Endothelial cell of umbilical vein (primary cell): ENCODE measurements at regions not wholly inside any gene's neighbourhood (a gene's known extent, or its start where the extent isn't known, plus 50 kb on each side); places are given as distances from the start of the nearest gene placed in this dataset.

ENCODE experiments used
- CTCF ChIP-seq, 2 donors: IDR thresholded peaks; 1 replicate in 1 of 2; 2 replicates in 1 of 2; pipeline ENCODE4 v1.5.1; 2011; ENCODE audit warnings: low read length in 2 of 2, mild to moderate bottlenecking in 2 of 2, moderate library complexity in 2 of 2, control low read depth in 1 of 2, inconsistent platforms in 1 of 2, low read depth in 1 of 2; ENCODE audit not compliant: insufficient read depth in 1 of 2; ENCODE audit errors: extremely low read depth in 1 of 2
- EZH2 ChIP-seq: IDR thresholded peaks from 2 replicates; pipeline ENCODE4 v1.6.1; 2012; ENCODE audit warnings: borderline replicate concordance, low read depth, mild to moderate bottlenecking, moderate library complexity, low read length, inconsistent platforms; ENCODE audit not compliant: severe bottlenecking
- JUN ChIP-seq: IDR thresholded peaks from 2 replicates; pipeline ENCODE4 v1.6.1; 2011; ENCODE audit warnings: borderline replicate concordance, low read depth; ENCODE audit not compliant: insufficient read length, insufficient read depth
- MAX ChIP-seq: IDR thresholded peaks from 2 replicates; pipeline ENCODE4 v1.6.1; 2011; ENCODE audit not compliant: insufficient read depth, insufficient read length
- MYC ChIP-seq: IDR thresholded peaks from one replicate; pipeline ENCODE4 v1.6.1; 2011; ENCODE audit warnings: mild to moderate bottlenecking, low read depth, low read length
- POLR2A ChIP-seq: IDR thresholded peaks from 2 replicates; pipeline ENCODE4 v1.6.1; 2012; ENCODE audit warnings: low read depth, mild to moderate bottlenecking, control low read depth, low read length
- POLR2AphosphoS5 ChIP-seq: IDR thresholded peaks from 2 replicates; pipeline ENCODE4 v1.6.1; 2012; ENCODE audit warnings: low read depth, mild to moderate bottlenecking, control low read depth, low read length, moderate library complexity; ENCODE audit not compliant: insufficient read depth

- TF ChIP-seq CTCF (IDR thresholded peaks at IDR 0.05; ENCODE audit: extremely low read depth in 1 of 2, insufficient read depth in 1 of 2, low read depth in 1 of 2, low read length in 2 of 2): no peak
- TF ChIP-seq POLR2A: no peak
- TF ChIP-seq MAX: no peak
- no peak for TF ChIP-seq POLR2AphosphoS5
- TF ChIP-seq EZH2: no peak
- no peak for TF ChIP-seq JUN
- TF ChIP-seq MYC: no peak
These were observed 105.3 kb upstream of the C16orf82 start for GRCh38 chr16:26961459-26961858.
